ENCODE measurements at regions not wholly inside any gene's neighbourhood (a gene's known extent, or its start where the extent isn't known, plus 50 kb on each side); places are given as distances from the start of the nearest gene placed in this dataset.
A peak's percentile ranks its signal among the peaks of the same experiment; 100 is the strongest.

DNA sequence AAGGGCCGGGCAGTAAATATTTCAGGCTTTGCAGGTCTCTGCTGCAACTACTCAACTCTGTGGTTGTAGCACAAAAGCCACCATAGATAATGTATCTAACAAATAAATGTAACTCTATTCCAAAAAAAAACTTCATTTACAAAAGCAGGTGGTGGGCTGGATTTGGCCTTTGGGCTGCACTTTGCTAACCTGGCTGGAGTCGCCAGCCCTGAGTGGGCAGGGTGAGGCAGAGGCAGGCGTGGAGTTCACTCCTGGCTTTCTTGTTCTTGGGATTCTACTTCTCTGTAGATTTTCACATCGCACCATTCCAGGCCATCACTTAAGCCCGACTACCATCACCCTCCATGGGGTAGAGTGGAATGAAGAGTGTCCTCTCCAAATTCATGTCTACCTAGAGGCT, 367.6 kb upstream of the MGMT start:
- DNase-seq (ENCODE audit: extremely low read depth, low read depth) = no peak
- TF ChIP-seq, protein P1, sequence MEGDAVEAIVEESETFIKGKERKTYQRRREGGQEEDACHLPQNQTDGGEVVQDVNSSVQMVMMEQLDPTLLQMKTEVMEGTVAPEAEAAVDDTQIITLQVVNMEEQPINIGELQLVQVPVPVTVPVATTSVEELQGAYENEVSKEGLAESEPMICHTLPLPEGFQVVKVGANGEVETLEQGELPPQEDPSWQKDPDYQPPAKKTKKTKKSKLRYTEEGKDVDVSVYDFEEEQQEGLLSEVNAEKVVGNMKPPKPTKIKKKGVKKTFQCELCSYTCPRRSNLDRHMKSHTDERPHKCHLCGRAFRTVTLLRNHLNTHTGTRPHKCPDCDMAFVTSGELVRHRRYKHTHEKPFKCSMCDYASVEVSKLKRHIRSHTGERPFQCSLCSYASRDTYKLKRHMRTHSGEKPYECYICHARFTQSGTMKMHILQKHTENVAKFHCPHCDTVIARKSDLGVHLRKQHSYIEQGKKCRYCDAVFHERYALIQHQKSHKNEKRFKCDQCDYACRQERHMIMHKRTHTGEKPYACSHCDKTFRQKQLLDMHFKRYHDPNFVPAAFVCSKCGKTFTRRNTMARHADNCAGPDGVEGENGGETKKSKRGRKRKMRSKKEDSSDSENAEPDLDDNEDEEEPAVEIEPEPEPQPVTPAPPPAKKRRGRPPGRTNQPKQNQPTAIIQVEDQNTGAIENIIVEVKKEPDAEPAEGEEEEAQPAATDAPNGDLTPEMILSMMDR (IDR thresholded peaks at IDR 0.05; ENCODE audit: low read depth, low read length) = no peak

DNA sequence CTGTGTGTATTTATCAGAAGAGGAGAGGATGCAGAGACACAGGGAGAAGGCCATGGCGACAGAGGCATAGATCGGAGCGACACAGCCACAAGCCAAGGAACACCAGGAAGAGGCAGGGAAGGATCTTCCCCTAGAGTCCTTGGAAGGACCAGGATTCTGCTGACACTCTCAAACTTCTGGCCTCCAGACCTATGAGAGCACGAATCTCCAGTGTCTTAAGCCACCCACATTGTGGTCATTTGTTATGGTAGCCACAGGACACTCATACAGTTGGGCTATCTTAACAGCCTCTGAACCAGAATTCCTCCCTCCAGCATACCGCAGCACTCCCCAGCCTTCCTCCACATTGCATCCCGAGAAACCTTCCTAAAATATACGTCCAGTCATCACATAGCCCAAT, 367.0 kb upstream of the MGMT start:
- TF ChIP-seq, protein P1 (IDR thresholded peaks at IDR 0.05; ENCODE audit: low read depth, low read length) = no peak
- no peak for DNase-seq (ENCODE audit: extremely low read depth, low read depth)

DNA sequence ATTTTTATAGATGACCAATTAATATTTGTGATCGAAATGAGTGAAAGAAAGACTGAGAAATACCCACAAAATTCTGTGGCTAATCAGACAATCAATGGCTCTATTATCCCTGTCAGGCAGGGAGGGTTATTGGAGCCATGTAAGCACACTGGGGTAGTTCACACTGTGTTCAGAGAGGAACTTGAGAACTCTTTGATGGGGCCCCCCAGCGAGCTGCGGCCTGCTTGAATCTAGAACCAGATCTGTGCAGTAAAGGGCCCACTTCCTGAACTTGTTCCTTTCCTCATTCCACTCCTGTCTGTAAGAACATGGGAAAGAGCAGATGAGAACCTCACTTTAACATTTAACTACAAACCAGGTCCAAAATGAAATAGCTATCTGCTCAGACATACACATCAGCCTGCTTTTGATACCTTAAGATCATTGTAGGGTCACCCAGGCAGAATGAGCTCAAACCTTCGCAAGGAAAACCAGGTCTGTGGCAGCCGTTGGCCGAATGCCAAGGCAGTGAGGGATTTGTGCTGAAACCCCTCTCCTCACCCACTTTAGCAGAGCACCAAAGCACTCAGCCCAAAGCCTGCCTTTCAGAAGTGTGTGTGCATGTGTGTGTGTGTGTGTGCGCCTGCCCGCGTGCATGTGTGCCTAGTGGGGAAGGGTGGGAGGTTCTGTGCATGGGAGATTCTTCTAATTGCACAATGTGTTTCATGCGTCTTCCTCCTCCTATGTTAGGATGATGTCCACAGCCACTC, 365.6 kb upstream of the MGMT start:
- no peak for DNase-seq (ENCODE audit: extremely low read depth, low read depth)
- TF ChIP-seq, protein P1 (IDR thresholded peaks at IDR 0.05; ENCODE audit: low read depth, low read length) = no peak

DNA sequence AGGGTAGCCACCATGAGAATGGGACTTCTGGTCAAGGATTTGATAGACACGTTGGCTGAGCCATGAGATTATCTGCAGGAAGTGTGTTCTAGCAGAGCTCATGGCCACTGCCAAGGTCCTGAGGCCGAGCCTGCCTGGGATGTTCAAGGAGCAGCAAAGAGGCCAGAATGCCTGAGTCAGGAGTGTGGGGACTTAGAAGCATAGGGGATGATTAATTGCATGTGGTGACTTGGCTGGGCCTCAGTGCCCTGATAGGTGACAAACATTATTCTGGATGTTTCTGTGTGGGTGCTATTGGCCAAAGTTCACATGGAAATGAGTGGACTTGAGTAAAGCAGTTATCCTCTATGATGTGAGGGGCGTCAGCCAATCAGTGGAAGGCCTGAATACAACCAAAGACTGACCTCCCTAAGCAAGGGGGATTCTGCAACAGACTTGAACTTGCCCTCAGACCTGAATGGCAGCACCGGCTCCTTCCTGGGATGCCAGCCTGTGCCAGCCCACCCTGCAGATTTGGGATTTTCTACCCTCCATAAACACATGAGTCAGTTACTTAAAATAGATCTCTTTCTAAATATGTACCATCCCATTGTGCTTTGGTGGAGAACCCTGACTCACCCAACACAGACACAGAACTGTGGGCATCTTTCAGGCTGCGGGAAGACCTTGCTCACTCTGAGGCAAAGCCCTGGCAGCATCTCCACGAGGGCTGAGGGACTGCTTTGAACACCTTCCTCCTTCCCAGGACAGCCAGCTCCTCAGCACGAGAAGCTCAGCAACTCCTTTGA, 363.9 kb upstream of the MGMT start:
- DNase-seq (ENCODE audit: extremely low read depth, low read depth) = no peak
- TF ChIP-seq, protein P1 (IDR thresholded peaks at IDR 0.05; ENCODE audit: low read depth, low read length) = no peak

DNA sequence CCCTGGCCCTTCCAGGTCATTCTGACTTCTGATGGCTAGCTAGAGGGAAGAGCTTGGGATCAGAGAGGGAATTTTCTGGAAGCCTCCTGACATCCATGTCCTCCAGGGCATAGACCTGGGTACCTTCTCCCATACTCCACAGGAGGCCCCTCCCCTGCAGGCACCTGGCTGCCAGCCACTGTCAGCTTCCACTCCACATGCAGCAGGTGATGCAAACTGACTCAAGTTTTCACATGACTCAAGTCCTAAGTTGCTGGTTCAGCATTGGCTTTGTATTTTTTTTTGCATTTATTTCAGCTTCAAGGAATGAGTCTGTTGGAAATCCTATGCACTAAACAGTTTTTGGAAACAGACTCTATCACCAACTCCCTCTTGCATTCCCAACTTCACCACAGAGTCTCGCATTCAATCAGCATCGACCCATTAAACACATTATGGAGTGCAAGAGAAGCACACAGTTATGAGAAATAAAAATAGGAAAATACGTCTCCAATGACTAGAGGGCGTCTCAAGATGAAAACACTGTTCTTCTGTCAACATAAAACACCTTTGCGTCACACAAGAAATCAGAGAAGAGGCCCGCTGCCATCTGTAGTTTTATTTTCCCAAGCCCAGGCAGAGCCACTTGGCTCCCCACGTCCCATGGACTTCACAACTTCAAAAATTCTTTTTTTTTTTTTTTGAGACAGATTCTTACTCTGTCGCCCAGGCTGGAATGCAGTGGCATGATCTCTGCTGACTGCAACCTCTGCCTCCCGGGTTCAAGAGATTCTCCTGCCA, 362.6 kb upstream of the MGMT start:
- TF ChIP-seq, protein P1 (IDR thresholded peaks at IDR 0.05; ENCODE audit: low read depth, low read length) = no peak
- DNase-seq (ENCODE audit: extremely low read depth, low read depth) = no peak

DNA sequence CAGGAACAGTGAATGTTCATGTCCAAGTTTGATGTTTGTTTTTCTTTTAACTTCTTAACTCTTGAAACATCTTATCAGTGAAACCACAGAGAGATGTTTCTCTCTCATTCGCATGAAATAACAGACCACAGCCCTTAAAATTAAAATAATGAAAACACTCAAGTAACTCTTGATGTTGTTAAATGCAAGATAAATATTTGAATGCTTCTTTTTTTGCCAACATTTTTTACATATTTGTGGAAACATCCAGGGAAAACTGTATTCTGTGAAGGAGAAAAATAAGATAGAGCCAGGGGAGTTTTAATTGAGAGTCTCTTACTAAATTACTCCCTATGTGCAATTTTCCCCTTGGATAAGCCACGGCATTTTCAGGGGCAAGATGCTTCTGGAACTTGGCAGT, 361.8 kb upstream of the MGMT start:
- TF ChIP-seq, protein P1 (IDR thresholded peaks at IDR 0.05; ENCODE audit: low read depth, low read length) = no peak
- peak; percentile 15 for DNase-seq (ENCODE audit: extremely low read depth, low read depth)
